HepG2 (cell line): ENCODE measurements at regions not wholly inside any gene's neighbourhood (a gene's known extent, or its start where the extent isn't known, plus 50 kb on each side); places are given as distances from the start of the nearest gene placed in this dataset.

Source experiments
- KDM2A ChIP-seq: sonication (generic); formaldehyde crosslinking; IDR thresholded peaks from 2 replicates; pipeline ENCODE4 v1.4.0; 2020; ENCODE audit warnings: low read depth, missing genetic modification reagents, borderline replicate concordance
- NCOA1 ChIP-seq: sonication (generic); formaldehyde crosslinking; IDR thresholded peaks from 2 replicates; pipeline ENCODE4 v1.9.0; 2021; ENCODE audit warnings: missing genetic modification reagents
- PHF21A ChIP-seq: sonication (generic); formaldehyde crosslinking; IDR thresholded peaks from 2 replicates; pipeline ENCODE4 v1.5.0; 2020; ENCODE audit warnings: mild to moderate bottlenecking, missing genetic modification reagents
- ZNF343 ChIP-seq: sonication (generic); formaldehyde crosslinking; IDR thresholded peaks from 2 replicates; pipeline ENCODE4 v1.4.0; 2020; ENCODE audit warnings: mild to moderate bottlenecking, missing genetic modification reagents
- TF ChIP-seq, protein P1 (sequence below): sonication (generic); formaldehyde crosslinking; IDR thresholded peaks from 2 replicates; pipeline ENCODE4 v1.9.0; 2021; ENCODE audit warnings: missing genetic modification reagents, borderline replicate concordance
- TF ChIP-seq, protein P2 (sequence below): IDR thresholded peaks from 2 replicates; pipeline ENCODE4 v1.4.0; 2020; ENCODE audit warnings: mild to moderate bottlenecking, missing genetic modification reagents
- TF ChIP-seq, protein P3 (sequence below): sonication (generic); formaldehyde crosslinking; IDR thresholded peaks from 2 replicates; pipeline ENCODE4 v1.8.1; 2023; ENCODE audit warnings: mild to moderate bottlenecking, missing genetic modification reagents, borderline replicate concordance

DNA sequence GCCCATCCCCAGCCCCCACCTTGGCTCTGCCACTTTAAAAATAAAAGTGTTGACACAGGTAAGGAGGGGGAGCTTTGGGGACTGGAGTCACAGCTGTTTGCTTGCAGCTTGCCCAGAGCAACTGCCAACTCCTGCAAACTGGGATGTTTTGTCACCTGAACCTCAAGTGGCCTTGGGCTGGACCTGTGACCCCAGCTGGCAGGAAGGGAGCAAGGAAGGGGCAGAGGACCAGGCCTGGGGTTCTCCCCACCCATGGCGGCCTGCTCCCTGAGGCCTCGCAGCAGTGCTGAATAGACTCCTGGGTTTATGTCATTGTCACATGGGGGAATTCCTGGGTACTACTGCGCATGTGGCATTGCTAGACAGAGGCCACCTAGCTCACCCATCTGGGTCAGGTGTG, 246.9 kb upstream of the TLE3 start (continued):
- TF ChIP-seq, protein P1, sequence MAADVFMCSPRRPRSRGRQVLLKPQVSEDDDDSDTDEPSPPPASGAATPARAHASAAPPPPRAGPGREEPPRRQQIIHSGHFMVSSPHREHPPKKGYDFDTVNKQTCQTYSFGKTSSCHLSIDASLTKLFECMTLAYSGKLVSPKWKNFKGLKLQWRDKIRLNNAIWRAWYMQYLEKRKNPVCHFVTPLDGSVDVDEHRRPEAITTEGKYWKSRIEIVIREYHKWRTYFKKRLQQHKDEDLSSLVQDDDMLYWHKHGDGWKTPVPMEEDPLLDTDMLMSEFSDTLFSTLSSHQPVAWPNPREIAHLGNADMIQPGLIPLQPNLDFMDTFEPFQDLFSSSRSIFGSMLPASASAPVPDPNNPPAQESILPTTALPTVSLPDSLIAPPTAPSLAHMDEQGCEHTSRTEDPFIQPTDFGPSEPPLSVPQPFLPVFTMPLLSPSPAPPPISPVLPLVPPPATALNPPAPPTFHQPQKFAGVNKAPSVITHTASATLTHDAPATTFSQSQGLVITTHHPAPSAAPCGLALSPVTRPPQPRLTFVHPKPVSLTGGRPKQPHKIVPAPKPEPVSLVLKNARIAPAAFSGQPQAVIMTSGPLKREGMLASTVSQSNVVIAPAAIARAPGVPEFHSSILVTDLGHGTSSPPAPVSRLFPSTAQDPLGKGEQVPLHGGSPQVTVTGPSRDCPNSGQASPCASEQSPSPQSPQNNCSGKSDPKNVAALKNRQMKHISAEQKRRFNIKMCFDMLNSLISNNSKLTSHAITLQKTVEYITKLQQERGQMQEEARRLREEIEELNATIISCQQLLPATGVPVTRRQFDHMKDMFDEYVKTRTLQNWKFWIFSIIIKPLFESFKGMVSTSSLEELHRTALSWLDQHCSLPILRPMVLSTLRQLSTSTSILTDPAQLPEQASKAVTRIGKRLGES (CRISPR knock-in tag) = no peak
- no peak for TF ChIP-seq ZNF343
- no peak for TF ChIP-seq NCOA1 (CRISPR knock-in tag)
- no peak for TF ChIP-seq KDM2A (CRISPR knock-in tag)
- TF ChIP-seq, protein P2, sequence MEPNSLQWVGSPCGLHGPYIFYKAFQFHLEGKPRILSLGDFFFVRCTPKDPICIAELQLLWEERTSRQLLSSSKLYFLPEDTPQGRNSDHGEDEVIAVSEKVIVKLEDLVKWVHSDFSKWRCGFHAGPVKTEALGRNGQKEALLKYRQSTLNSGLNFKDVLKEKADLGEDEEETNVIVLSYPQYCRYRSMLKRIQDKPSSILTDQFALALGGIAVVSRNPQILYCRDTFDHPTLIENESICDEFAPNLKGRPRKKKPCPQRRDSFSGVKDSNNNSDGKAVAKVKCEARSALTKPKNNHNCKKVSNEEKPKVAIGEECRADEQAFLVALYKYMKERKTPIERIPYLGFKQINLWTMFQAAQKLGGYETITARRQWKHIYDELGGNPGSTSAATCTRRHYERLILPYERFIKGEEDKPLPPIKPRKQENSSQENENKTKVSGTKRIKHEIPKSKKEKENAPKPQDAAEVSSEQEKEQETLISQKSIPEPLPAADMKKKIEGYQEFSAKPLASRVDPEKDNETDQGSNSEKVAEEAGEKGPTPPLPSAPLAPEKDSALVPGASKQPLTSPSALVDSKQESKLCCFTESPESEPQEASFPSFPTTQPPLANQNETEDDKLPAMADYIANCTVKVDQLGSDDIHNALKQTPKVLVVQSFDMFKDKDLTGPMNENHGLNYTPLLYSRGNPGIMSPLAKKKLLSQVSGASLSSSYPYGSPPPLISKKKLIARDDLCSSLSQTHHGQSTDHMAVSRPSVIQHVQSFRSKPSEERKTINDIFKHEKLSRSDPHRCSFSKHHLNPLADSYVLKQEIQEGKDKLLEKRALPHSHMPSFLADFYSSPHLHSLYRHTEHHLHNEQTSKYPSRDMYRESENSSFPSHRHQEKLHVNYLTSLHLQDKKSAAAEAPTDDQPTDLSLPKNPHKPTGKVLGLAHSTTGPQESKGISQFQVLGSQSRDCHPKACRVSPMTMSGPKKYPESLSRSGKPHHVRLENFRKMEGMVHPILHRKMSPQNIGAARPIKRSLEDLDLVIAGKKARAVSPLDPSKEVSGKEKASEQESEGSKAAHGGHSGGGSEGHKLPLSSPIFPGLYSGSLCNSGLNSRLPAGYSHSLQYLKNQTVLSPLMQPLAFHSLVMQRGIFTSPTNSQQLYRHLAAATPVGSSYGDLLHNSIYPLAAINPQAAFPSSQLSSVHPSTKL = no peak
- TF ChIP-seq, protein P3, sequence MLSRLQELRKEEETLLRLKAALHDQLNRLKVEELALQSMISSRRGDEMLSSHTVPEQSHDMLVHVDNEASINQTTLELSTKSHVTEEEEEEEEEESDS (CRISPR knock-in tag) = no peak
- no peak for TF ChIP-seq PHF21A
- TF ChIP-seq, all 625 proteins: peak for 0
